ENCODE measurements at regions not wholly inside any gene's neighbourhood (a gene's known extent, or its start where the extent isn't known, plus 50 kb on each side); places are given as distances from the start of the nearest gene placed in this dataset.

DNA sequence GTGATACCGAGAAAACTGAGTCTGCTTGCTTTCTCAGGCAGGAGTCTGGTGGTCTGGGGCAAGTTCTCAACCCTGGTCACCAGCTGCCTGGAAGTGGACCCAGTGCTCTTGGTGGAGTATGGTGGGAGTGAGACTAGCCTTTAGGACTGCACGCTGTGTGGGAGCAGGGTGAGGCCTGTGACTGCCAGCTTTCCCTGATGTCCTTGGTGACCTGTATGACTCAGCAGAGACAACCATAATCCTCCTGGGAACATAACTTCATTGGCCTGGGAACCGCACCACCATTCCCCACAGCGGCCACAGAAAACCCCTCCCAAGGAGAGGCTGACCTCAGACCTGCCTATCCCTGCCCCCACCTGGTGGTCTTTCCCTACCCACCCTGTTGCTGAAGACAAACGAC is 139.5 kb upstream of the CHRM2 start:
- TF ChIP-seq, protein P1, sequence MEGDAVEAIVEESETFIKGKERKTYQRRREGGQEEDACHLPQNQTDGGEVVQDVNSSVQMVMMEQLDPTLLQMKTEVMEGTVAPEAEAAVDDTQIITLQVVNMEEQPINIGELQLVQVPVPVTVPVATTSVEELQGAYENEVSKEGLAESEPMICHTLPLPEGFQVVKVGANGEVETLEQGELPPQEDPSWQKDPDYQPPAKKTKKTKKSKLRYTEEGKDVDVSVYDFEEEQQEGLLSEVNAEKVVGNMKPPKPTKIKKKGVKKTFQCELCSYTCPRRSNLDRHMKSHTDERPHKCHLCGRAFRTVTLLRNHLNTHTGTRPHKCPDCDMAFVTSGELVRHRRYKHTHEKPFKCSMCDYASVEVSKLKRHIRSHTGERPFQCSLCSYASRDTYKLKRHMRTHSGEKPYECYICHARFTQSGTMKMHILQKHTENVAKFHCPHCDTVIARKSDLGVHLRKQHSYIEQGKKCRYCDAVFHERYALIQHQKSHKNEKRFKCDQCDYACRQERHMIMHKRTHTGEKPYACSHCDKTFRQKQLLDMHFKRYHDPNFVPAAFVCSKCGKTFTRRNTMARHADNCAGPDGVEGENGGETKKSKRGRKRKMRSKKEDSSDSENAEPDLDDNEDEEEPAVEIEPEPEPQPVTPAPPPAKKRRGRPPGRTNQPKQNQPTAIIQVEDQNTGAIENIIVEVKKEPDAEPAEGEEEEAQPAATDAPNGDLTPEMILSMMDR (conservative IDR thresholded peaks at IDR 0.05), result no peak
- TF ChIP-seq ZFX (IDR thresholded peaks at IDR 0.05), result no peak

All from C4-2B (cell line).